Panc1 (cell line): ENCODE measurements at regions not wholly inside any gene's neighbourhood (a gene's known extent, or its start where the extent isn't known, plus 50 kb on each side); places are given as distances from the start of the nearest gene placed in this dataset.

Source experiments
- POLR2AphosphoS5 ChIP-seq: IDR thresholded peaks from 2 replicates; pipeline ENCODE4 v1.6.1; 2012; ENCODE audit warnings: mild to moderate bottlenecking, low read depth, low read length, moderate library complexity
- TF ChIP-seq, protein P1 (sequence below): fragments of 450-650 bp; IDR thresholded peaks from 2 replicates; pipeline ENCODE4 v1.5.1; 2017; ENCODE audit warnings: mild to moderate bottlenecking

DNA sequence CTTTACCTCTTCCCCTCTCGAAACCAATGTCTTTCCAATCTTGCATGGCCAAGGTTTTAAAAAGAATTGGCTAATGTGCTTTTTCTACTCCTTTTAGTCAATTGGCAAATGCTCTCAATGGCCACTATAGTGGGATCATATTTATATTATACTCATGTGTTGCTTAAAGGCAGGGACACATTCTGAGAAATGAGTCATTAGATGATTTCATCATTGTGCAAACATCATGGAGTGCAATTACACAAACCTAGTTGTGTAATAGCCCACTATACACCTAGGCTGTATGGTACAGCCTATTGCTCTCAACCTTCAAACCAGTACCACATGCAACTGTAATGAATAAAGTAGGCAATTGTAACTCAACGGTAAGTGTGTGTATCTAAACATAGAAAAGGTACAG is 180.9 kb downstream of the HS3ST3A1 start:
- TF ChIP-seq, protein P1, sequence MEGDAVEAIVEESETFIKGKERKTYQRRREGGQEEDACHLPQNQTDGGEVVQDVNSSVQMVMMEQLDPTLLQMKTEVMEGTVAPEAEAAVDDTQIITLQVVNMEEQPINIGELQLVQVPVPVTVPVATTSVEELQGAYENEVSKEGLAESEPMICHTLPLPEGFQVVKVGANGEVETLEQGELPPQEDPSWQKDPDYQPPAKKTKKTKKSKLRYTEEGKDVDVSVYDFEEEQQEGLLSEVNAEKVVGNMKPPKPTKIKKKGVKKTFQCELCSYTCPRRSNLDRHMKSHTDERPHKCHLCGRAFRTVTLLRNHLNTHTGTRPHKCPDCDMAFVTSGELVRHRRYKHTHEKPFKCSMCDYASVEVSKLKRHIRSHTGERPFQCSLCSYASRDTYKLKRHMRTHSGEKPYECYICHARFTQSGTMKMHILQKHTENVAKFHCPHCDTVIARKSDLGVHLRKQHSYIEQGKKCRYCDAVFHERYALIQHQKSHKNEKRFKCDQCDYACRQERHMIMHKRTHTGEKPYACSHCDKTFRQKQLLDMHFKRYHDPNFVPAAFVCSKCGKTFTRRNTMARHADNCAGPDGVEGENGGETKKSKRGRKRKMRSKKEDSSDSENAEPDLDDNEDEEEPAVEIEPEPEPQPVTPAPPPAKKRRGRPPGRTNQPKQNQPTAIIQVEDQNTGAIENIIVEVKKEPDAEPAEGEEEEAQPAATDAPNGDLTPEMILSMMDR = no peak
- no peak for TF ChIP-seq POLR2AphosphoS5
